ENCODE measurements at regions not wholly inside any gene's neighbourhood (a gene's known extent, or its start where the extent isn't known, plus 50 kb on each side); places are given as distances from the start of the nearest gene placed in this dataset.

- TF ChIP-seq CTCF (IDR thresholded peaks at IDR 0.05; ENCODE audit: insufficient read depth, low read depth, low read length, missing control alignments), result no peak
- DNase-seq (ENCODE audit: low read depth), result no peak
- no peak overlapping the region for H3K4me3 ChIP-seq (ENCODE audit: low read length)
Observed at GRCh38 chr3:83092521-83093221, 1331.2 kb upstream of the GBE1 start.

GRCh38 chr3:83076041-83076440 is 1314.6 kb upstream of the GBE1 start:
- TF ChIP-seq CTCF (IDR thresholded peaks at IDR 0.05; ENCODE audit: insufficient read depth, low read depth, low read length, missing control alignments), result no peak
- no peak for DNase-seq (ENCODE audit: low read depth)

GRCh38 chr3:83074485-83074884 is 1313.0 kb upstream of the GBE1 start:
- DNase-seq (ENCODE audit: low read depth), result no peak
- no peak for TF ChIP-seq CTCF (IDR thresholded peaks at IDR 0.05; ENCODE audit: insufficient read depth, low read depth, low read length, missing control alignments)
- H3K4me3 ChIP-seq (ENCODE audit: low read length), result no peak overlapping the region

More at GRCh38 chr3:83076041-83076440, 1314.6 kb upstream of the GBE1 start:
- H3K4me3 ChIP-seq (ENCODE audit: low read length), result no peak overlapping the region

GRCh38 chr3:83065851-83066460 is 1304.5 kb upstream of the GBE1 start:
- no peak for TF ChIP-seq CTCF (IDR thresholded peaks at IDR 0.05; ENCODE audit: insufficient read depth, low read depth, low read length, missing control alignments)
- DNase-seq (ENCODE audit: low read depth), result no peak
- H3K4me3 ChIP-seq (ENCODE audit: low read length), result no peak overlapping the region

GRCh38 chr3:83063446-83063845 is 1302.0 kb upstream of the GBE1 start:
- DNase-seq (ENCODE audit: low read depth), result no peak
- H3K4me3 ChIP-seq (ENCODE audit: low read length), result no peak overlapping the region
- no peak for TF ChIP-seq CTCF (IDR thresholded peaks at IDR 0.05; ENCODE audit: insufficient read depth, low read depth, low read length, missing control alignments)

GRCh38 chr3:83048556-83048955 is 1287.1 kb upstream of the GBE1 start:
- no peak for TF ChIP-seq CTCF (IDR thresholded peaks at IDR 0.05; ENCODE audit: insufficient read depth, low read depth, low read length, missing control alignments)
- peak; percentile 2 for DNase-seq (ENCODE audit: low read depth)
- no peak overlapping the region for H3K4me3 ChIP-seq (ENCODE audit: low read length)

GRCh38 chr3:83039422-83039821 is 1278.0 kb upstream of the GBE1 start:
- no peak overlapping the region for H3K4me3 ChIP-seq (ENCODE audit: low read length)
- DNase-seq (ENCODE audit: low read depth), result no peak
- TF ChIP-seq CTCF (IDR thresholded peaks at IDR 0.05; ENCODE audit: insufficient read depth, low read depth, low read length, missing control alignments), result no peak

Data from epithelial cell of esophagus (primary cell).